Activated naive CD8-positive, alpha-beta T cell (primary cell): ENCODE measurements at regions not wholly inside any gene's neighbourhood (a gene's known extent, or its start where the extent isn't known, plus 50 kb on each side); places are given as distances from the start of the nearest gene placed in this dataset.
"Not testable (repeated sequence)": the region's sequence is repeated elsewhere in the genome, so short reads cannot be mapped to it uniquely, and the experiment has no call there.

Source experiments
- H3K27ac Mint-ChIP-seq: one replicate; pipeline ENCODE4 v1.8.0; 2021; ENCODE audit warnings: mixed read lengths
- H3K27me3 Mint-ChIP-seq: one replicate; pipeline ENCODE4 v1.8.0; 2021; ENCODE audit warnings: mixed read lengths
- H3K36me3 Mint-ChIP-seq: one replicate; pipeline ENCODE4 v1.8.0; 2021; ENCODE audit warnings: mixed read lengths
- H3K4me1 Mint-ChIP-seq: one replicate; pipeline ENCODE4 v1.8.0; 2021; ENCODE audit warnings: low read depth, mixed read lengths
- H3K4me3 Mint-ChIP-seq: one replicate; pipeline ENCODE4 v1.8.0; 2021; ENCODE audit warnings: mild to moderate bottlenecking, mixed read lengths
- H3K9me3 Mint-ChIP-seq: one replicate; pipeline ENCODE4 v1.8.0; 2021; ENCODE audit warnings: low read depth, mixed read lengths

- Mint-ChIP-seq H3K27me3 (no peaks in the 10 kb centered on the region), H3K4me1 (no peaks in the 10 kb centered on the region), H3K9me3 (peaks cover 3% of the 10 kb centered on the region), H3K4me3 (no peak overlapping the region), H3K27ac (no peak overlapping the region), H3K36me3 (no peaks in the 10 kb centered on the region)
Observed at GRCh38 chr7:51590746-51591145, 274.1 kb upstream of the COBL start.

- Mint-ChIP-seq H3K9me3 (peaks cover 3% of the 10 kb centered on the region), H3K27me3 (no peaks in the 10 kb centered on the region), H3K4me1 (no peaks in the 10 kb centered on the region)
Observed at GRCh38 chr7:51589111-51589510, 272.5 kb upstream of the COBL start.

GRCh38 chr7:51587604-51588003 is 271.0 kb upstream of the COBL start:
- Mint-ChIP-seq H3K9me3 (no peaks in the 10 kb centered on the region), H3K4me3 (no peak overlapping the region), H3K4me1 (no peaks in the 10 kb centered on the region), H3K27me3 (peaks cover 2% of the 10 kb centered on the region), H3K27ac (no peak overlapping the region), H3K36me3 (no peaks in the 10 kb centered on the region)

More at GRCh38 chr7:51589111-51589510, 272.5 kb upstream of the COBL start:
- no peaks in the 10 kb centered on the region for H3K36me3 Mint-ChIP-seq
- H3K27ac Mint-ChIP-seq, result no peak overlapping the region
- no peak overlapping the region for H3K4me3 Mint-ChIP-seq

DNA sequence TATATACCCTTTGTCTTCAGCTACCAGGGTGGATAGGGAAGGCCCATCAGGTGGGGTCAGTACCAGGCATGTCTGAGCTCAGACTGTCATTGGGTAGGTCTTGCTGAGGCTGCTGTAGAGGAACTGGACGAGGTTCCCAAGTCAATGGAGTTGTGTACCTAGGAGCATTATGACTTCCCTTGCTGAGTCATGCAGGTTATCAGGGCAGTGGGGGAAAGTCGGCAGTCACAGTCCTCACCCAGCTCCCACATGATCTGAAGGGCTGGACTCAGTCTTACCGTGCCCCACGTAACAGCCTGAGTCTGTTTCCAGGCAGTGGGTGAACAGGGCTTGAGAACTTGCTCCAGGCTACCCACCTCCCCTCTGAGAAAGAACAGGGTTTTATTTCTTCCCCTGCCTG is 260.8 kb upstream of the COBL start:
- no peaks in the 10 kb centered on the region for H3K36me3 Mint-ChIP-seq
- H3K9me3 Mint-ChIP-seq, result no peaks in the 10 kb centered on the region
- H3K4me1 Mint-ChIP-seq, result no peaks in the 10 kb centered on the region
- no peaks in the 10 kb centered on the region for H3K27me3 Mint-ChIP-seq
- no peak overlapping the region for H3K27ac Mint-ChIP-seq
- H3K4me3 Mint-ChIP-seq, result no peak overlapping the region

- Mint-ChIP-seq H3K27me3 (peaks cover 1% of the 10 kb centered on the region), H3K27ac (no peak overlapping the region), H3K4me3 (no peak overlapping the region), H3K4me1 (no peaks in the 10 kb centered on the region), H3K9me3 (no peaks in the 10 kb centered on the region), H3K36me3 (peaks cover 2% of the 10 kb centered on the region)
Observed at GRCh38 chr7:51569581-51569980, 253.0 kb upstream of the COBL start.

DNA sequence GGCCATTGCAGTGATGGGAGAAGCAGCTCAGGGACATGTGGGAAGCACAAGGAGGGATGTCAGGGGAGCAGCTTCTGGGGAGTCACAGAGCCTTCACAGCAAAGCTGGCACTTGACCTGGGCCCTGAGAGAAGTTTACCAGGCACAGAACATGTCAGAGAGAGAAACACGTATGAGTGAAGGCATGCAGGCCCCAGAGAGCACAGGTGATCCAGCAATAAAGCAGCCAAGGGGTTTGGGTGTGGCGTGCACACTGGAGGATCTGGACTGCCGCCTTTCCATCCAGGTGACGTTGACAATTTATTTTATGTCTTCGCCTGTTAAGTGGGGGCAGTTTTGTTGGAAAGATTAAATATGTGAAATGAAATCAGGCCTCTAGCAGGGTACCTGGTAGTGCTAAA is 252.6 kb upstream of the COBL start:
- peaks cover 1% of the 10 kb centered on the region for H3K27me3 Mint-ChIP-seq

DNA sequence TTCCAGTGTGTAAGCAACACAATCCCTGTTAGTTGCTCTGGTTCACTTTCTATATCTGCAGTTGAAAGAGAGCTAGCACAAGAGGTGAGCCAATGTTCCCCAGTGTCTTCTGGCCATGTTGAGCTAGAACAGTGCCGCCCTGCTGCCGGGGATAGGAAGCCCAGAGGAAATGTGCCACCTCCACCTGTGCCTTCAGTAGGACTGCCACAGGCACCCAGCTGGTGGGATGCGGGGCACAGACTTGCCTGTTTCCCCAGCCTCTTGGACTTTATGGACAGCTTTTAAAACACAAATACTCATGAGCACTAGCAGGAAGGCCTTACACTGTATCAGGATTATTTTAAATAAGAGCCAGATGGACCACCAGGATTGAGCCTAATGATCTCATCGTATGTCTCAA is 234.5 kb upstream of the COBL start:
- Mint-ChIP-seq H3K4me3 (no peak overlapping the region), H3K36me3 (no peaks in the 10 kb centered on the region), H3K4me1 (no peaks in the 10 kb centered on the region), H3K27me3 (no peaks in the 10 kb centered on the region), H3K9me3 (peaks cover 5% of the 10 kb centered on the region), H3K27ac (no peak overlapping the region)

More for the DNA sequence above, 252.6 kb upstream of the COBL start:
- Mint-ChIP-seq H3K4me3 (no peak overlapping the region), H3K27ac (no peak overlapping the region), H3K36me3 (peaks cover 2% of the 10 kb centered on the region), H3K9me3 (no peaks in the 10 kb centered on the region), H3K4me1 (no peaks in the 10 kb centered on the region)

- H3K4me3 Mint-ChIP-seq, result no peak overlapping the region
- no peaks in the 10 kb centered on the region for H3K27me3 Mint-ChIP-seq
- H3K9me3 Mint-ChIP-seq, result peaks cover 15% of the 10 kb centered on the region
- peaks cover 3% of the 10 kb centered on the region for H3K4me1 Mint-ChIP-seq
- no peaks in the 10 kb centered on the region for H3K36me3 Mint-ChIP-seq
- no peak overlapping the region for H3K27ac Mint-ChIP-seq
Observed at GRCh38 chr7:51545131-51545530, 228.5 kb upstream of the COBL start.

DNA sequence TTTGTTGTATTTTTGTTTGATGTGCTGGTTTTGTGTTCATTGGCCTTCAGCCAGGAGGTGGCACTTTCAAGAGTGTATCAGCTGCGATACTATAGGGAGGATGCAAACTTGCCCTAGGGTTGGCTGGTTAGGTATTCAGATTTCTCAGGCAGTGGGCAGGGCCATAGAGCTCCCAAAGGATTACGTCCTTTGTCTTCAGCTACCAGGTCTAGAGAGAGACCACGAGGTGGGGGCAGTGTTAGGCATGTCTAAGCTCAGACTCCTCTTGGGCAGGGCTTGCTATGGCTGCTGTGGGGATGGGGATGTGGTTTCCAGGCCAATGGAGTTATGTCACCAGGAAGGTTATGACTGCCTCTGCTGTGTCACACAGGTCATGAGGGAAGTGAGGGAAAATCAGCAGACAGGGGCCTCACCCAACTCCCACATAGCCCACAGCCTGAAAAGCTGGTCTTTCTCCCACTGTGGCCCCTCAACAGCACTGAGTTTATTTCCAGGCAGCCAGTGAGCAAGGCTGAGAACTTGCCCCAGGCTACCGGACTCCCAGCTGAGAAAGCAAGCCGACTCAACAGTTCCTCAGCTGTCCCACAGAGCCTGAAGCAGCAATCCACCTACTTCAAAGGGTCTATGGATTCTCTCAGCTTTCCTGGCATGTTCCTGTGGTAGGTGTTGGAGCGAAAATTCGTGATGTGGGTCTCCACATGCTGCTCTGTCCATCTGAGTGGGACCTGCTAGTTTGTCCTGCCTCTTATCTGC is 227.4 kb upstream of the COBL start:
- no peaks in the 10 kb centered on the region for H3K36me3 Mint-ChIP-seq
- no peak overlapping the region for H3K27ac Mint-ChIP-seq
- no peaks in the 10 kb centered on the region for H3K27me3 Mint-ChIP-seq
- H3K4me1 Mint-ChIP-seq, result peaks cover 3% of the 10 kb centered on the region
- H3K4me3 Mint-ChIP-seq, result no peak overlapping the region
- H3K9me3 Mint-ChIP-seq, result peaks cover 16% of the 10 kb centered on the region

- H3K4me1 Mint-ChIP-seq, H3K27me3 Mint-ChIP-seq, H3K27ac Mint-ChIP-seq, H3K4me3 Mint-ChIP-seq, H3K36me3 Mint-ChIP-seq: not testable (repeated sequence)
- H3K9me3 Mint-ChIP-seq, result peaks cover 19% of the 10 kb centered on the region
Observed at GRCh38 chr7:51540906-51541305, 224.3 kb upstream of the COBL start.

DNA sequence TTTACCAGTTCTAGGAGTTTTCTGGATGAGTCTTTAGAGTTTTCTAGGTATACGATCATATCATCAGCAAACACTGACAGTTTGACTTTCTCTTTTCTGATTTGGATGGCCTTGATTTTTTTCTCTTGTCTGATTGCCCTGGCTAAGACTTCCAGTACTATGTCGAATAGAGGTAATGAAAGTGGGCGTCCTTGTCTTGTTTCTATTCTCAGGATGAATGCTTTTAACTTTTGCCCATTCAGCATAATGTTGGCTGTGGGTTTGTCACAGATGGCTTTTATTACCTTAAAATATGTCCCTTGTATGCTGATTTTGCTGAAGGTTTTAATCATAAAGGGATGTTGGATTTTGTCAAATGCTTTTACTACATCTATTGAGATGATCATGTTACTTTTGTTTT is 223.2 kb upstream of the COBL start:
- H3K9me3 Mint-ChIP-seq, result peaks cover 19% of the 10 kb centered on the region
- no peak overlapping the region for H3K27ac Mint-ChIP-seq
- peaks cover 3% of the 10 kb centered on the region for H3K4me1 Mint-ChIP-seq
- no peaks in the 10 kb centered on the region for H3K36me3 Mint-ChIP-seq
- H3K27me3 Mint-ChIP-seq, result no peaks in the 10 kb centered on the region
- H3K4me3 Mint-ChIP-seq, result no peak overlapping the region

DNA sequence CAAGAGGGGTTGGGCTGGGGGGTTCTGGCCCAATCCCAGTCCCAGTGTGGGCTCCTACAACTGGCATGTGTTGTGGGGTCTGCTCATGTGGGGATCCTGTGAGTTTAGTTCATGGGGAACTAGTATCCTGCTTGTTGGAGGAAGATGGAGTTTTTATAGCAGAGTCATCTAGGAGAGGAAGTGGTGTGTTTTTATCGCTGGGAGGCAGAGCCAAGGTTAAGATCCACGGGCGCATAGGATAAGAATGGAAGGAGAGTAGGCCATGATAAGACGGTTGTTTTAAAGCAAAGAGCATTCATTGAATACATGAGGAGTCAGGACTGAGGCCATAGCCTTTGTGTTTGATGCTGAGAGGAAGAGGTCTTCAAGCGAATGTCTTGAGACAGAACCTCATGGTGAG is 211.6 kb upstream of the COBL start:
- no peaks in the 10 kb centered on the region for H3K36me3 Mint-ChIP-seq
- no peaks in the 10 kb centered on the region for H3K4me1 Mint-ChIP-seq
- H3K27me3 Mint-ChIP-seq, result no peaks in the 10 kb centered on the region
- no peak overlapping the region for H3K4me3 Mint-ChIP-seq
- H3K9me3 Mint-ChIP-seq, result no peaks in the 10 kb centered on the region
- H3K27ac Mint-ChIP-seq, result no peak overlapping the region

DNA sequence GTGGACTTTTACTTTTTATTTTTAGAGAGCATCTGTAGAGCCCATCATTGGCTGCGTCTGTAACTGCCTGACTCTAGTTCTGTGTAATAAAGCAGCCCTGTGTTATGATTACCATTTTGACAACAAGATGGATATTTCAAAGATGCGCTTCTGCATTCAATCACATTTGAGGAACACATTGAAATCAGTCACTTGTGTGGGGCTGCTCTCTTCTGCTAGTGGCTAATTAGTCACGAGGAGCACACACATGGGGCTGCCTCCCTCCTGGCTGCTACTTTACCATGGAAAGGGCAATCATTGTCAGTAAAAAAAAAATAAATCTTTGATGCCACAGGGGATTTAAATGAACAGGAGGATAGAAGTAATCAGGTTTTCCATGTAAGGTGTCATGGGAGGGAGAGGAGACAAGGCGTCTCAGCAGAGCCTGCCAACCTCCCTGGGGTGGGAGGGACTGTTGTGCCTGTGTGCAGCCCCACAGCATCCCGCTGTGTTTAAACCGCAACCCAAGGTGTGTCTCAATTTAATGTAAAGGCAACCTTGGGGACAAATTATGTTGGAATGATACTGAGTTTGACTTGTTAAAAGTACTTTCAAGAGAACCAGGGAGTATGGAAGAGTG is 205.2 kb upstream of the COBL start:
- Mint-ChIP-seq H3K9me3 (no peaks in the 10 kb centered on the region), H3K27me3 (no peaks in the 10 kb centered on the region), H3K27ac (no peak overlapping the region), H3K4me1 (no peaks in the 10 kb centered on the region), H3K4me3 (no peak overlapping the region), H3K36me3 (no peaks in the 10 kb centered on the region)

GRCh38 chr7:51521054-51521453 is 204.4 kb upstream of the COBL start:
- H3K4me3 Mint-ChIP-seq, result no peak overlapping the region
- no peak overlapping the region for H3K27ac Mint-ChIP-seq
- no peaks in the 10 kb centered on the region for H3K9me3 Mint-ChIP-seq
- H3K36me3 Mint-ChIP-seq, result no peaks in the 10 kb centered on the region
- H3K27me3 Mint-ChIP-seq, result no peaks in the 10 kb centered on the region
- H3K4me1 Mint-ChIP-seq, result no peaks in the 10 kb centered on the region

DNA sequence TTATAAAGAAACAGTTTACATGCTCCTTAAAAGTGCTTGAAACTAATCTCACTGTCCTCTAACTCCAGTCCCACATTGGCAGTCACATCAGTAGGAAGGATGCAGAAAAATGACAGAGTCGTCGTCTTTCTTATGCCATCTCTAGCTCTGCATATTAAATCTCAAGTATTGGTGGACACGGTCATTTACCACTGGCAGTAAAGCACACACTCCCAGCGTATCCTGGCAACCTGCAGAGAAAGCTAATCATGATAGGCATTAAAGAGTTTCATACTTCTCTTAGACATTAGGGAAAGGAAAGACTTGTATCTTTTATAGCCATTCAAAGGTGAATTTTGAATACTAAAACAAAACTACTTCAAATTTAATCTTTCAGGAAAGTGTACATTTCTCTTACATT is 202.0 kb upstream of the COBL start:
- H3K4me3 Mint-ChIP-seq, result no peak overlapping the region
- no peaks in the 10 kb centered on the region for H3K4me1 Mint-ChIP-seq
- H3K9me3 Mint-ChIP-seq, result no peaks in the 10 kb centered on the region
- H3K36me3 Mint-ChIP-seq, result no peaks in the 10 kb centered on the region
- no peak overlapping the region for H3K27ac Mint-ChIP-seq
- H3K27me3 Mint-ChIP-seq, result no peaks in the 10 kb centered on the region

DNA sequence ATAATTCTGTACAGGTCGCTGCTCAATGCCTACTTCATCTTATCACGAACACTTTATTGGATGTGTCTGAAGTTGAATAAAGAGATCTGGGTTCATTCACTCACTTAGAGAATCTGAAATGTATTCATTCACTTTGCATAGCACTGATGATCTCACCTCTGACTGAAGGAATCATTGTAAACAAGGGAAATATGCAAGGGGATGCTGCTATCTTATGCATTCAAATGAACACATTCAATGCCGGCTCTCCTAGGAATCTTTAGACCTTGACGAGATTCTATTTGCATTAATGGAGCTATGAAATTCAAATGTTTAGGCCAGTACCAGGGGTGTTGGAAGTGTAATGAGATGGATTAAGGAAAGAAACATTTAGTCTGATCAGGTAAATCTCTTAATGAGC is 200.6 kb upstream of the COBL start:
- H3K9me3 Mint-ChIP-seq, result no peaks in the 10 kb centered on the region
- no peaks in the 10 kb centered on the region for H3K27me3 Mint-ChIP-seq
- H3K36me3 Mint-ChIP-seq, result no peaks in the 10 kb centered on the region
- no peak overlapping the region for H3K27ac Mint-ChIP-seq
- no peak overlapping the region for H3K4me3 Mint-ChIP-seq
- H3K4me1 Mint-ChIP-seq, result no peaks in the 10 kb centered on the region
